NCI-H1694 (cell line): ENCODE measurements at regions not wholly inside any gene's neighbourhood (a gene's known extent, or its start where the extent isn't known, plus 50 kb on each side); places are given as distances from the start of the nearest gene placed in this dataset.

Source experiments
- DNase-seq: peaks from one replicate; lab custom pipeline; 2025; lab: John Stamatoyannopoulos, UW

GRCh38 chr7:11294965-11295364 lies 321.3 kb downstream of the PHF14 start:
- no peak for DNase-seq

DNA sequence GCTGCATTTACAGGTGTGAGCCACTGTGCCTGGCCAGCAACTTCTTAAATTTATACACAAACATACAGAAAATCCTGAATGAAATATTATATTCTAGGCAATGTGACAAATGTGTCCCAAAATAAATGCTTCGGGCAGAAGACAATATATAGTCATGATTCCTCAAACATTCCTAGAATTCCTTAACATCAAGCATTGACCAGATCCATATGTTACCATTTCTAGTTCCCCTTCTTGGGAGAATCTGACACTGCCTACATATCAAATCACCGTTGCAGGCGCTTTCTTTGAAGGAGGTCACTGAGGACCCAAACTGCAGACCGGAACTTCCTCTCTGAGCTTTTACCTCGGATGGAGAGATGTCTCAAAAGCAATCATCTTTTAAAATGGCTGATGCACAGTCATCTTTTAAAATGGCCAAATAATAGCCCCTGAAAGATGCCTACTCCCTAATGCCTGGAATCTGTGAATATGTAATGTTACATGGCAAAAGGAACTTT lies 323.5 kb downstream of the PHF14 start:
- no peak for DNase-seq

DNA sequence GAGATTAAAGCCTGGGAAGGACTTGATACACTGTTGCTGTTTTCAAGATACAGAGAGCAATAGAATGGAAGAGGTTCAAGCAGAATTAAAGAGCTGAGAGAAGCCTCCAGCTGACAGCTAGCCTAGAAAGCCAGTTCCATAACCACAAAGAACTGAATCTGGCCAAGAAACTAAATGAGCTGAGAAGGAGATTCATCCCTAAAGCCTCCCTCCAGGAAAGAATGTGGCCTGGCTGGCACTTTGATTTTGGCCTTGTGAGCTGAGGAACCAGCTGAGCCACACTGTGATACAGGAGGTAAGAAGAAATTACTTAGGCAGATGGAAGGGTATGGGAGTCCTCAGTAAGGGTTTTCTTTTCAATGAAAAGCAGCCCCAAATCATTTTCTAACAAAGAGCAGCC lies 324.1 kb downstream of the PHF14 start:
- no peak for DNase-seq

DNA sequence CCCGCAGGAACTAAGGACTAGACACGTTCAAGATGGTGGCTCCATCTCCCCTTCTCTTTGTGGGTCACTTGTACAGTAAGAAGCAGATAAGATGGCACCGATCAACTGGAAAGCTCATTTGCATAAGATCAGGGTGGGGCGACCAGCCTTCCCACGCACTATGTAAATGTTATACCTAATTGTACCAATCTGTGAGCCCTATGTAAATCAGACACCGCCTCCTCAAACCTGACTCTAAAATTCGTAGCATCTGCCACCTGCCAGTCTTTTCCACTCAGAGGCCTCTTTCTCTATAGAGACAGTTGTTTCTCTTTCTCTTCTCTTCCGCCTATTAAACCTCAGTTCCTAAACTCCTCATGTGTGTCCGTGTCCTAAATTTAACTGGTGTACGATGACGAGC lies 324.5 kb downstream of the PHF14 start:
- DNase-seq = no peak

DNA sequence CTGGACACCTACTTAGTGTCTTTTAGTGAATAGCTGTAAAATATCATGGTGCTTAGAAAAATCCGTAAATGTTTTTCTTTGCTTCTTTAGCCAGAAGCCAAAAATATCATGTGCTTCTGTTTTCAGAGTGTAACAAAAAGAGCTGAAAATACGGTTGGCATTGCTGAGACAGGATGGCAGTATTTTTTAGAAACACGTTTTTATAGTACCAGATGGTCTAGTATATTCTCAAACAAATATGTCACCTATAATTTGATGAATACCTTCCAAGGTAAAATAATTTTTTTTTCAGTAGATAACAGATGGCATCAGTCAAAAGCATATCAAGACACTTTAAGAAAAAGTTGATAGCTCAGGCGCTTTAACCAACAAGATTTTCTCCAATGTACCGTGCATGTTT lies 326.6 kb downstream of the PHF14 start:
- peak; percentile 82 for DNase-seq

DNA sequence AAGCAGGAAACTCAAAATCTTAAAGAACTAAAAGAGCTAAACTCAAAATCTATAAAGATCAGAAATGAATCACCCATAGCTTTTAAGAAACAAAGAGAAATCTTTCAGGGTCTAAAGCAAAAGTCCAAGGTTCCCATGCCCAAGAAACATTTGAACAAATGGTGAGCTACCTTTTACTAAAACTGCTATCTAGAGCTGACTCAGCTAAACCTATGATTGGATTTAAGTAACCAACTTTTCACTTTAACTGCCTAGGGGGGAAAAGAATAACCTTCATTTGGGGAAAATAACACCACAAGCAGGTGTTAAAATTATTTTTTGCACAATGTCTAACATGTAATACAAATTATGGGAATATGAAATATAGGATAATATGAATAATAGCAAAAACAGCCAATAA lies 328.4 kb downstream of the PHF14 start:
- DNase-seq = no peak

- DNase-seq = no peak
Observed at GRCh38 chr7:11313801-11314200, 340.1 kb downstream of the PHF14 start.

DNA sequence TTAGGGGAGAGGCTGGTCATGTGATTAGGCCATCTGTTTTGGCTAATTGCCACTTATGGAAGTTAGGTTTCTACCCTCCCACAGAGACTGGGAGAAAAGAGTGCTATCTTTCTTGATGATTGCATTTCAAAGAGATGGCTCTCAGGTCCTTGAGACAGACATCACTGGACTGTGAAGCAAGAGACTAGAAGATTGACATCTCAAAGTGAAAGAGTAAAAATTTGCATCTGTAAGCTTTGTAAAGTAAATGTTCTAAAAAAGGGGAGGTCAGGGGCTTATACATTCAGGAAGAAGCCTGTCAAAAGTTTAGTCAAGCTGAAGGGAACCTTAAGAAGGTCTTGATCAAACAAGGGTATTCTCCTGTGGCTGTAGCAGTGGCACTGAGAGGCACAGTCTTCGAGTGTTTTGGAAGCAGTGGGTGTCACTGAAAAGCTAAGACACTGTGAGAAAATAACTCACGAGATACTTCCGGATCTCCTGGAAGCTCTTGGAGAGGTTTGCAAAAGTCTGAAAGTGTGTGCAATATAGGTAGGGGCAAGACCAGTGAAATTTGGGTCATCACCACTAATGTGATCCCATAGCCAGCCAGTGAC lies 342.1 kb downstream of the PHF14 start:
- DNase-seq = no peak

GRCh38 chr7:11317766-11318165 lies 344.1 kb downstream of the PHF14 start:
- no peak for DNase-seq

- DNase-seq = no peak
Observed at GRCh38 chr7:11319491-11320274, 346.0 kb downstream of the PHF14 start.
